Neural cell (in vitro differentiated cells): ENCODE measurements at regions not wholly inside any gene's neighbourhood (a gene's known extent, or its start where the extent isn't known, plus 50 kb on each side); places are given as distances from the start of the nearest gene placed in this dataset.
"Not testable (repeated sequence)": the region's sequence is repeated elsewhere in the genome, so short reads cannot be mapped to it uniquely, and the experiment has no call there.

Experiments
- H2AFZ ChIP-seq: fragments of 200-600, 300-800 bp; sonication (generic), shearing (Covaris generic); 2 replicates; pipeline ENCODE4 v1.6.0; 2014; ENCODE audit warnings: low read depth, mild to moderate bottlenecking, antibody characterized with exemption, low read length, moderate library complexity
- H3F3A ChIP-seq: fragments of 200-600 bp; shearing (Covaris generic); 2 replicates; pipeline ENCODE4 v1.6.1; 2016; ENCODE audit warnings: mild to moderate bottlenecking, moderate library complexity, mixed read lengths, antibody characterized with exemption, low read length; ENCODE audit not compliant: insufficient read depth, poor library complexity, severe bottlenecking
- H3K27ac ChIP-seq: fragments of 200-600, 300-800 bp; sonication (generic), shearing (Covaris generic); 2 replicates; pipeline ENCODE4 v1.5.1; 2014; ENCODE audit warnings: mild to moderate bottlenecking, low read length, moderate library complexity
- H3K27me3 ChIP-seq: fragments of 300-800, 200-600 bp; sonication (generic), shearing (Covaris generic); 2 replicates; pipeline ENCODE4 v1.6.0; 2014; ENCODE audit warnings: mild to moderate bottlenecking, low read depth, low read length, moderate library complexity; ENCODE audit not compliant: insufficient read depth
- H3K36me3 ChIP-seq: fragments of 300-800, 200-600 bp; sonication (generic), shearing (Covaris generic); 2 replicates; pipeline ENCODE4 v1.5.1; 2014; ENCODE audit warnings: mild to moderate bottlenecking, antibody characterized with exemption, low read length, moderate library complexity; ENCODE audit not compliant: insufficient read depth
- H3K4me2 ChIP-seq: fragments of 300-800, 200-600 bp; sonication (generic), shearing (Covaris generic); 2 replicates; pipeline ENCODE4 v1.6.0; 2014; ENCODE audit warnings: mild to moderate bottlenecking, low read length
- H3K4me3 ChIP-seq: fragments of 300-800, 200-600 bp; sonication (generic), shearing (Covaris generic); 2 replicates; pipeline ENCODE4 v1.5.1; 2014; ENCODE audit warnings: mild to moderate bottlenecking, low read length, moderate library complexity
- H3K79me2 ChIP-seq: fragments of 200-600 bp; shearing (Covaris generic); replicated peaks from 2 replicates; pipeline ENCODE4 v1.6.0; 2014; ENCODE audit warnings: mild to moderate bottlenecking, low read length, moderate library complexity; ENCODE audit not compliant: insufficient read depth
- H3K9ac ChIP-seq: fragments of 300-800, 200-600 bp; sonication (generic), shearing (Covaris generic); 2 replicates; pipeline ENCODE4 v1.6.1; 2016; ENCODE audit warnings: mild to moderate bottlenecking, low read length, mixed read lengths
- H3K9me2 ChIP-seq: fragments of 200-600 bp; shearing (Covaris generic); 2 replicates; pipeline ENCODE4 v1.6.1; 2016; ENCODE audit warnings: mild to moderate bottlenecking, low read length, mixed read lengths; ENCODE audit not compliant: insufficient read depth
- H3K9me3 ChIP-seq: fragments of 200-600, 300-800 bp; sonication (generic), shearing (Covaris generic); 2 replicates; pipeline ENCODE4 v1.6.1; 2016; ENCODE audit warnings: mild to moderate bottlenecking, mixed run types, low read length, moderate library complexity, mixed read lengths
- H4K20me1 ChIP-seq: fragments of 200-600 bp; shearing (Covaris generic); 2 replicates; pipeline ENCODE4 v1.6.1; 2016; ENCODE audit warnings: mild to moderate bottlenecking, mixed run types; ENCODE audit not compliant: insufficient read depth
- EP300 ChIP-seq: fragments of 450-650 bp; conservative IDR thresholded peaks from 2 replicates; pipeline ENCODE4 v1.6.1; 2014; ENCODE audit warnings: antibody characterized with exemption, mild to moderate bottlenecking, moderate library complexity; ENCODE audit not compliant: poor library complexity, severe bottlenecking
- EZH2 ChIP-seq: fragments of 200-600, 300-800 bp; shearing (Covaris generic), sonication (generic); IDR thresholded peaks from 2 replicates; pipeline ENCODE4 v1.6.1; 2014; ENCODE audit warnings: antibody characterized with exemption, low read length, borderline replicate concordance, mild to moderate bottlenecking; ENCODE audit not compliant: insufficient read depth, poor library complexity, severe bottlenecking
- MXI1 ChIP-seq: fragments of 450-650 bp; conservative IDR thresholded peaks from 2 replicates; pipeline ENCODE4 v1.6.1; 2014; ENCODE audit warnings: antibody characterized with exemption, mild to moderate bottlenecking; ENCODE audit not compliant: poor library complexity, severe bottlenecking
- POLR2AphosphoS5 ChIP-seq: IDR thresholded peaks from 2 replicates; pipeline ENCODE4 v1.6.1; 2012
- RAD21 ChIP-seq: fragments of 450-650 bp; conservative IDR thresholded peaks from 2 replicates; pipeline ENCODE4 v1.6.1; 2014; ENCODE audit warnings: antibody characterized with exemption, mild to moderate bottlenecking, moderate library complexity
- SMC3 ChIP-seq: fragments of 450-650 bp; conservative IDR thresholded peaks from 2 replicates; pipeline ENCODE4 v1.6.1; 2014; ENCODE audit warnings: antibody characterized with exemption, mild to moderate bottlenecking, moderate library complexity; ENCODE audit not compliant: poor library complexity
- TAF1 ChIP-seq: IDR thresholded peaks from 2 replicates; pipeline ENCODE4 v1.6.1; 2012; ENCODE audit warnings: low read depth
- TF ChIP-seq, protein P1 (sequence below): IDR thresholded peaks from 2 replicates; pipeline ENCODE4 v1.6.1; 2012; ENCODE audit warnings: borderline replicate concordance
- TF ChIP-seq, protein P2 (sequence below): fragments of 450-650 bp; IDR thresholded peaks from 2 replicates; pipeline ENCODE4 v1.5.1; 2014; ENCODE audit warnings: antibody characterized with exemption, mild to moderate bottlenecking, moderate library complexity; ENCODE audit not compliant: poor library complexity, severe bottlenecking

- Histone ChIP-seq H3K79me2 (no peaks in the 10 kb centered on the region), H4K20me1 (no peaks in the 10 kb centered on the region), H3K27ac (no peak overlapping the region), H3K9ac (no peak overlapping the region), H2AFZ (no peak overlapping the region), H3K9me2 (no peaks in the 10 kb centered on the region), H3K36me3 (no peaks in the 10 kb centered on the region), H3F3A (no peaks in the 10 kb centered on the region), H3K9me3 (no peaks in the 10 kb centered on the region), H3K4me3 (no peak overlapping the region), H3K27me3 (no peaks in the 10 kb centered on the region), H3K4me2 (no peak overlapping the region)
- TF ChIP-seq EP300 (no peak), POLR2AphosphoS5 (no peak), EZH2 (no peak)
- TF ChIP-seq, protein P1, sequence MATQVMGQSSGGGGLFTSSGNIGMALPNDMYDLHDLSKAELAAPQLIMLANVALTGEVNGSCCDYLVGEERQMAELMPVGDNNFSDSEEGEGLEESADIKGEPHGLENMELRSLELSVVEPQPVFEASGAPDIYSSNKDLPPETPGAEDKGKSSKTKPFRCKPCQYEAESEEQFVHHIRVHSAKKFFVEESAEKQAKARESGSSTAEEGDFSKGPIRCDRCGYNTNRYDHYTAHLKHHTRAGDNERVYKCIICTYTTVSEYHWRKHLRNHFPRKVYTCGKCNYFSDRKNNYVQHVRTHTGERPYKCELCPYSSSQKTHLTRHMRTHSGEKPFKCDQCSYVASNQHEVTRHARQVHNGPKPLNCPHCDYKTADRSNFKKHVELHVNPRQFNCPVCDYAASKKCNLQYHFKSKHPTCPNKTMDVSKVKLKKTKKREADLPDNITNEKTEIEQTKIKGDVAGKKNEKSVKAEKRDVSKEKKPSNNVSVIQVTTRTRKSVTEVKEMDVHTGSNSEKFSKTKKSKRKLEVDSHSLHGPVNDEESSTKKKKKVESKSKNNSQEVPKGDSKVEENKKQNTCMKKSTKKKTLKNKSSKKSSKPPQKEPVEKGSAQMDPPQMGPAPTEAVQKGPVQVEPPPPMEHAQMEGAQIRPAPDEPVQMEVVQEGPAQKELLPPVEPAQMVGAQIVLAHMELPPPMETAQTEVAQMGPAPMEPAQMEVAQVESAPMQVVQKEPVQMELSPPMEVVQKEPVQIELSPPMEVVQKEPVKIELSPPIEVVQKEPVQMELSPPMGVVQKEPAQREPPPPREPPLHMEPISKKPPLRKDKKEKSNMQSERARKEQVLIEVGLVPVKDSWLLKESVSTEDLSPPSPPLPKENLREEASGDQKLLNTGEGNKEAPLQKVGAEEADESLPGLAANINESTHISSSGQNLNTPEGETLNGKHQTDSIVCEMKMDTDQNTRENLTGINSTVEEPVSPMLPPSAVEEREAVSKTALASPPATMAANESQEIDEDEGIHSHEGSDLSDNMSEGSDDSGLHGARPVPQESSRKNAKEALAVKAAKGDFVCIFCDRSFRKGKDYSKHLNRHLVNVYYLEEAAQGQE = no peak
Observed at GRCh38 chr5:54793468-54794134, 191.8 kb downstream of the ESM1 start.

DNA sequence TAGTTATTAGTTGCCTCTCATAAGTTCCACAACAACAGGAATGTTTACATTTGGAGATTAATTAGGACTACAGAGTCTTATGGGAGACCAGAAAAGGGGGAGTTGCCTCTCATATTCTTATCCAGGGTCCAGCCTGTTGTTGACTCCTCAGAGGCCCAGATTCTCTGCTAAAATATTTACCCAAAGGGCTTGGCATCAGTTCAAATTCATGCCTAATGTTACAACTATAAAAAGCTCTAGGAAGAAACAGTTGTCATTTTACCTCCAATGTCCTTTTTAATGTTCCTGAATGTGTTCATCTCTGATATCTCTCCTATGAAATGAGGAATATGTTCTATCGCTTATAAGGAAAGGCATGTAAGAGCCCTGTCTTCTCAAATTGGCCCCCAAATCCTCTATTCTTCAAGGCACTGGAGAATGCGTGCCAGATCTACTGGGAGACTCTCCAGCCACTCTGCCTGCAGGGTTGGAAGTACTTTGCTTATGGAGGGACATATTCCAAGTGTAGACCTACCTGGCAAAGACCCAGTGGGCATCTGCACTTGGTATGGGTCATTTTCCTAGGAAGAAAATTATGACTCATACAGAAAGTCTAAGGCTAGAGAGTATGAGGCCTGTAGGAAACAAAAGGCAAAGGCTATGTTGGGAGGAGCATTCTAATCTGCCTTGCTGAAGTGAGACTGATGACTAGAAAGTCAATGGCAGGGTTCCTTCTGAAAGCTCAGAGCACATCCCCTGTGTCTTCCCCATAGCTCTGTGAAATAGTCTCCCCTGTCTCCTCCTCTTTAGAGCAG, 192.6 kb downstream of the ESM1 start:
- Histone ChIP-seq H3K27ac (no peak overlapping the region), H3K9ac (no peak overlapping the region), H3K4me2 (no peak overlapping the region), H2AFZ (no peak overlapping the region), H3K4me3 (no peak overlapping the region), H3K9me3 (no peaks in the 10 kb centered on the region), H3K9me2 (no peaks in the 10 kb centered on the region), H3K36me3 (no peaks in the 10 kb centered on the region), H4K20me1 (no peaks in the 10 kb centered on the region), H3K27me3 (no peaks in the 10 kb centered on the region), H3K79me2 (no peaks in the 10 kb centered on the region), H3F3A (no peaks in the 10 kb centered on the region)
- TF ChIP-seq POLR2AphosphoS5 (no peak), MXI1 (no peak), RAD21 (no peak), EZH2 (no peak), SMC3 (no peak), TAF1 (no peak), EP300 (no peak)
- TF ChIP-seq, protein P2, sequence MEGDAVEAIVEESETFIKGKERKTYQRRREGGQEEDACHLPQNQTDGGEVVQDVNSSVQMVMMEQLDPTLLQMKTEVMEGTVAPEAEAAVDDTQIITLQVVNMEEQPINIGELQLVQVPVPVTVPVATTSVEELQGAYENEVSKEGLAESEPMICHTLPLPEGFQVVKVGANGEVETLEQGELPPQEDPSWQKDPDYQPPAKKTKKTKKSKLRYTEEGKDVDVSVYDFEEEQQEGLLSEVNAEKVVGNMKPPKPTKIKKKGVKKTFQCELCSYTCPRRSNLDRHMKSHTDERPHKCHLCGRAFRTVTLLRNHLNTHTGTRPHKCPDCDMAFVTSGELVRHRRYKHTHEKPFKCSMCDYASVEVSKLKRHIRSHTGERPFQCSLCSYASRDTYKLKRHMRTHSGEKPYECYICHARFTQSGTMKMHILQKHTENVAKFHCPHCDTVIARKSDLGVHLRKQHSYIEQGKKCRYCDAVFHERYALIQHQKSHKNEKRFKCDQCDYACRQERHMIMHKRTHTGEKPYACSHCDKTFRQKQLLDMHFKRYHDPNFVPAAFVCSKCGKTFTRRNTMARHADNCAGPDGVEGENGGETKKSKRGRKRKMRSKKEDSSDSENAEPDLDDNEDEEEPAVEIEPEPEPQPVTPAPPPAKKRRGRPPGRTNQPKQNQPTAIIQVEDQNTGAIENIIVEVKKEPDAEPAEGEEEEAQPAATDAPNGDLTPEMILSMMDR = no peak
- TF ChIP-seq, protein P1 = no peak

GRCh38 chr5:54787910-54788309, 197.5 kb downstream of the ESM1 start:
- not testable (repeated sequence) for H3K79me2 ChIP-seq, H4K20me1 ChIP-seq, H3K9me3 ChIP-seq, H3F3A ChIP-seq, H3K9ac ChIP-seq, H3K27ac ChIP-seq, H3K4me2 ChIP-seq, H3K4me3 ChIP-seq, H2AFZ ChIP-seq, H3K27me3 ChIP-seq, H3K36me3 ChIP-seq, H3K9me2 ChIP-seq
